Tibial artery (tissue), 4 donors: ENCODE measurements at regions not wholly inside any gene's neighbourhood (a gene's known extent, or its start where the extent isn't known, plus 50 kb on each side); places are given as distances from the start of the nearest gene placed in this dataset.
A peak's percentile ranks its signal among the peaks of the same experiment; 100 is the strongest.

ENCODE experiments used
- DNase-seq, 2 donors: peaks; one replicate each; pipeline ENCODE4 v3.0.0-alpha.2; 2019
- H3K27ac ChIP-seq, 2 donors: fragments of 200-600 bp; sonication (generic) in 1 of 2; 1 replicate in 1 of 2; 2 replicates in 1 of 2; pipeline ENCODE4 v1.5.1; 2018 to 2019; ENCODE audit warnings: mild to moderate bottlenecking in 1 of 2
- H3K27me3 ChIP-seq, 2 donors: fragments of 200-600 bp; sonication (generic) in 1 of 2; one replicate each; pipeline versions ENCODE4 v1.5.1 to v1.6.0; 2016 to 2019
- H3K36me3 ChIP-seq, 3 donors: fragments of 200-600 bp; sonication (generic) in 2 of 3; one replicate each; pipeline ENCODE4 v1.5.1; 2016 to 2019; ENCODE audit warnings: mild to moderate bottlenecking in 2 of 3
- H3K4me1 ChIP-seq, 4 donors: fragments of 200-600 bp; sonication (generic) in 2 of 4; 1 replicate in 3 of 4; 2 replicates in 1 of 4; pipeline ENCODE4 v1.5.1; 2016 to 2019
- H3K4me3 ChIP-seq, 2 donors: fragments of 200-600 bp; sonication (generic) in 1 of 2; 1 replicate in 1 of 2; 2 replicates in 1 of 2; pipeline ENCODE4 v1.5.1; 2018 to 2019; ENCODE audit warnings: mild to moderate bottlenecking in 2 of 2
- H3K9me3 ChIP-seq, 3 donors: fragments of 200-600 bp; sonication (generic) in 1 of 3; one replicate each; pipeline ENCODE4 v1.5.1; 2016 to 2019
- CTCF ChIP-seq, 2 experiments: fragments of 200-600 bp in 1 of 2; fragments of 450-650 bp in 1 of 2; IDR thresholded peaks; one replicate each; pipeline ENCODE4 v1.5.1; 2017 to 2019; ENCODE audit warnings: antibody characterized with exemption in 2 of 2, mild to moderate bottlenecking in 1 of 2, moderate library complexity in 1 of 2
- intact Hi-C: fragments of 100-400 bp; cut with DNase I; formaldehyde crosslinking; loops from one replicate; pipeline ENCODE4 v1.15.0; 2023; ENCODE audit warnings: low total_unique reads

GRCh38 chr2:11060376-11061169 is 94.7 kb upstream of the SLC66A3 start:
- intact Hi-C loops = no loop called here
- Histone ChIP-seq H3K27ac (no peak overlapping the region), H3K27me3 (no peaks in the 10 kb centered on the region), H3K4me1 (no peaks in the 10 kb centered on the region), H3K4me3 (no peak overlapping the region), H3K9me3 (peaks cover 0 to 6% (median 4%) of the 10 kb centered on the region in 3 donors), H3K36me3 (no peaks in the 10 kb centered on the region)
- DNase-seq = no peak
- no peak for TF ChIP-seq CTCF (IDR thresholded peaks at IDR 0.05)

GRCh38 chr2:11065833-11066485 is 89.3 kb upstream of the SLC66A3 start:
- Histone ChIP-seq H3K27ac (no peak overlapping the region), H3K4me3 (no peak overlapping the region), H3K27me3 (peaks cover 0 to 17% of the 10 kb centered on the region in 2 donors), H3K36me3 (no peaks in the 10 kb centered on the region), H3K4me1 (no peaks in the 10 kb centered on the region), H3K9me3 (peaks cover 0 to 4% (median 0%) of the 10 kb centered on the region in 3 donors)
- intact Hi-C loops = no loop called here
- no peak for DNase-seq
- no peak for TF ChIP-seq CTCF (IDR thresholded peaks at IDR 0.05)

GRCh38 chr2:11067221-11068078 is 87.8 kb upstream of the SLC66A3 start:
- no peak for DNase-seq
- Histone ChIP-seq H3K36me3 (no peaks in the 10 kb centered on the region), H3K4me1 (no peaks in the 10 kb centered on the region), H3K9me3 (no peaks in the 10 kb centered on the region), H3K27me3 (peaks cover 0 to 24% of the 10 kb centered on the region in 2 donors), H3K27ac (no peak overlapping the region), H3K4me3 (no peak overlapping the region)
- TF ChIP-seq CTCF (IDR thresholded peaks at IDR 0.05) = no peak
- intact Hi-C loops = no loop called here

GRCh38 chr2:11068079-11068741 is 87.1 kb upstream of the SLC66A3 start:
- intact Hi-C loops = no loop called here
- H3K9me3 ChIP-seq = no peaks in the 10 kb centered on the region
- no peak overlapping the region for H3K4me3 ChIP-seq
- H3K4me1 ChIP-seq = no peaks in the 10 kb centered on the region
- no peak for TF ChIP-seq CTCF (IDR thresholded peaks at IDR 0.05)
- H3K27ac ChIP-seq = no peak overlapping the region
- DNase-seq = no peak
- peaks cover 0 to 29% of the 10 kb centered on the region in 2 donors for H3K27me3 ChIP-seq
- no peaks in the 10 kb centered on the region for H3K36me3 ChIP-seq

- intact Hi-C loops = no loop called here
- Histone ChIP-seq H3K4me1 (no peaks in the 10 kb centered on the region), H3K36me3 (no peaks in the 10 kb centered on the region), H3K27ac (no peak overlapping the region), H3K27me3 (peaks cover 0 to 36% of the 10 kb centered on the region in 2 donors), H3K4me3 (no peak overlapping the region), H3K9me3 (no peaks in the 10 kb centered on the region)
- peak in 1 of 2 donors; percentile 21 for DNase-seq
- TF ChIP-seq CTCF (IDR thresholded peaks at IDR 0.05) = no peak
Observed at GRCh38 chr2:11068856-11069526, 86.3 kb upstream of the SLC66A3 start.
